ENCODE measurements at regions not wholly inside any gene's neighbourhood (a gene's known extent, or its start where the extent isn't known, plus 50 kb on each side); places are given as distances from the start of the nearest gene placed in this dataset.

DNA sequence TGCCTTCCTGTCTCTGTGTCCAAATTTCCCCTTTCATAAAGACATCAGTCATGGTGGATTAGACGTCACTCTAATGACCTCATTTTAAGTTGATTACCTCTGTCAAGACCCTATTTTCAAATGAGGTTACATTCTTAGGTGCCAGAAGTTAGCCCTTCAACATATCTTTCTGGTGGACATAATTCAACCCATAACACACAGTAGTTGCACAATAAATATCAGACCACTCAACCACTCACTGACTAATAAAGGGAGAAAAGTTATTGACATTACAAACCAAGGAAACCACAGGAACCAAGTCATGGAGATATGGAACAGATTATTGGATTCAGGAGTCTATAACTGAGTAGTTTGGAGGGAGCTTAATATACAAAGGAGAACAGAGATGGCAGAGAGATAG, 377.4 kb upstream of the ACVR2A start:
- TF ChIP-seq, protein P1, sequence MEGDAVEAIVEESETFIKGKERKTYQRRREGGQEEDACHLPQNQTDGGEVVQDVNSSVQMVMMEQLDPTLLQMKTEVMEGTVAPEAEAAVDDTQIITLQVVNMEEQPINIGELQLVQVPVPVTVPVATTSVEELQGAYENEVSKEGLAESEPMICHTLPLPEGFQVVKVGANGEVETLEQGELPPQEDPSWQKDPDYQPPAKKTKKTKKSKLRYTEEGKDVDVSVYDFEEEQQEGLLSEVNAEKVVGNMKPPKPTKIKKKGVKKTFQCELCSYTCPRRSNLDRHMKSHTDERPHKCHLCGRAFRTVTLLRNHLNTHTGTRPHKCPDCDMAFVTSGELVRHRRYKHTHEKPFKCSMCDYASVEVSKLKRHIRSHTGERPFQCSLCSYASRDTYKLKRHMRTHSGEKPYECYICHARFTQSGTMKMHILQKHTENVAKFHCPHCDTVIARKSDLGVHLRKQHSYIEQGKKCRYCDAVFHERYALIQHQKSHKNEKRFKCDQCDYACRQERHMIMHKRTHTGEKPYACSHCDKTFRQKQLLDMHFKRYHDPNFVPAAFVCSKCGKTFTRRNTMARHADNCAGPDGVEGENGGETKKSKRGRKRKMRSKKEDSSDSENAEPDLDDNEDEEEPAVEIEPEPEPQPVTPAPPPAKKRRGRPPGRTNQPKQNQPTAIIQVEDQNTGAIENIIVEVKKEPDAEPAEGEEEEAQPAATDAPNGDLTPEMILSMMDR (conservative IDR thresholded peaks at IDR 0.05; ENCODE audit: low read depth, low read length) = no peak
- no peak for TF ChIP-seq EZH2phosphoT487 (IDR thresholded peaks at IDR 0.05; ENCODE audit: borderline replicate concordance, low read length)
- TF ChIP-seq EZH2 (IDR thresholded peaks at IDR 0.05; ENCODE audit: low read length, unreplicated experiment) = no peak

Measured in PC-3 (cell line).